D721Med (cell line): ENCODE measurements at regions not wholly inside any gene's neighbourhood (a gene's known extent, or its start where the extent isn't known, plus 50 kb on each side); places are given as distances from the start of the nearest gene placed in this dataset.

ENCODE experiments used
- DNase-seq: peaks from one replicate; pipeline ENCODE4 v3.0.0; 2011; ENCODE audit warnings: low spot score; ENCODE audit not compliant: insufficient read length
- FAIRE-seq: peaks from 2 replicates; lab custom pipeline; 2011; peaks lifted over from hg19 to GRCh38; lab: Jason Lieb, UNC
- TF ChIP-seq, protein P1 (sequence below): IDR thresholded peaks from 2 replicates; pipeline ENCODE4 v1.5.1; 2012; ENCODE audit warnings: mild to moderate bottlenecking, control low read depth; ENCODE audit not compliant: insufficient read depth; ENCODE audit errors: missing control alignments

DNA sequence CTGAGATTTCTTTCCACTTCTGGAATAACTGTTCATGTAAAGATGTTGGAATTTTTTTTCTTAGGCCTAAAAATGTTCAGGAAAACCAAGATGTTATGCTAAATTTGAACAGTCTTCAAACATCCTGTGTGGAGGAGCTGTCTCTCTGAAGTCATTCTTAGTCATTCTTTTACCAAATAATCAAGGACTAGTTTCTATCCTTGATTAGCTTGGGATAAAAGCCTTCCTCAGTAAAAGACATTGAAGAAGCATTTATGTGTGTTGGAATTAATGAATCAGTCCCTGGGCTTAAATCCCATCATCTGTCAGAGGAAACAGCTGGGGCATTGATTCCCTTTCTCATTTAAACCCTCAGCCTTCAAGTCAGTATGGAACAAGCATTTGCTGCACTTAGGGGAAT is 300.1 kb upstream of the NXPH2 start:
- no peak for DNase-seq
- no peak for FAIRE-seq
- TF ChIP-seq, protein P1, sequence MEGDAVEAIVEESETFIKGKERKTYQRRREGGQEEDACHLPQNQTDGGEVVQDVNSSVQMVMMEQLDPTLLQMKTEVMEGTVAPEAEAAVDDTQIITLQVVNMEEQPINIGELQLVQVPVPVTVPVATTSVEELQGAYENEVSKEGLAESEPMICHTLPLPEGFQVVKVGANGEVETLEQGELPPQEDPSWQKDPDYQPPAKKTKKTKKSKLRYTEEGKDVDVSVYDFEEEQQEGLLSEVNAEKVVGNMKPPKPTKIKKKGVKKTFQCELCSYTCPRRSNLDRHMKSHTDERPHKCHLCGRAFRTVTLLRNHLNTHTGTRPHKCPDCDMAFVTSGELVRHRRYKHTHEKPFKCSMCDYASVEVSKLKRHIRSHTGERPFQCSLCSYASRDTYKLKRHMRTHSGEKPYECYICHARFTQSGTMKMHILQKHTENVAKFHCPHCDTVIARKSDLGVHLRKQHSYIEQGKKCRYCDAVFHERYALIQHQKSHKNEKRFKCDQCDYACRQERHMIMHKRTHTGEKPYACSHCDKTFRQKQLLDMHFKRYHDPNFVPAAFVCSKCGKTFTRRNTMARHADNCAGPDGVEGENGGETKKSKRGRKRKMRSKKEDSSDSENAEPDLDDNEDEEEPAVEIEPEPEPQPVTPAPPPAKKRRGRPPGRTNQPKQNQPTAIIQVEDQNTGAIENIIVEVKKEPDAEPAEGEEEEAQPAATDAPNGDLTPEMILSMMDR: no peak

DNA sequence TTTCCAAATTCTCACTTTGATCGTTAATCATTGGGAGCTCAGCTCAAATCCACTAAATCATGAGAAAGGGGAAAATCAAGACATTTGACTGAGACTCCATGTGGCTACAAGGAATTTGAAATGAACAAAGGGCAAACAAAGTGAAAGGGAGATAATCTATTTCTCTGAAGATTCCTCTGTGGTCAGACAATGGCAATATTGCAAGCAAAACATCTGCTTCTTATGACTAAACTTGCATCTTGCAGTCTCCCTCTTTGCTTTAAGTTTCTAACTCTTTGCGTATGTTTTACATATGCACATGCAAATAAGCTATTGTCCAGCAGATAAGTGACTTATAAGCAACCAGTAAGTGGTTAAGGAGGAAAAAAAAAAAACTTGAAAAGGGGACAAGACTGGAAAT is 299.1 kb upstream of the NXPH2 start:
- no peak for FAIRE-seq
- TF ChIP-seq, protein P1: no peak
- no peak for DNase-seq

DNA sequence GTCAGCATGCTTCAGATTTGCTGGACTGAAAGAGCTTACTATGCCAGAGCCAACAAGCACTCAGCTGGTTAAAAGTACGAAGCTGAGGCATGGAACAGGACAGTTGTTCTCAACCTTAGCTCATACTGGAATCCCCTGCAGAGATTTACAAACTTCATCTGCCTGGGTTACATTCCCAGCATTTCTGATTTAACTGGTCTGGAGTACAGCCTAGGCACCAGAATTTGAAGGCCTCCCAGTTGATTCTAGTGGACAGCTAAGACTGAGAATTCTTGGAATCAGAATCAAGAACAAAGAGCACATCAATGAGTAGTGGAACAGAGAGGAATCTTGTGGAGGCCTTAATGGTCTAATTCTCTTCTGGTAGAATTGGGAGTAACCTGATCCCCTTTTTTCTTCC is 298.2 kb upstream of the NXPH2 start:
- TF ChIP-seq, protein P1: no peak
- FAIRE-seq (no peak), DNase-seq (no peak)

DNA sequence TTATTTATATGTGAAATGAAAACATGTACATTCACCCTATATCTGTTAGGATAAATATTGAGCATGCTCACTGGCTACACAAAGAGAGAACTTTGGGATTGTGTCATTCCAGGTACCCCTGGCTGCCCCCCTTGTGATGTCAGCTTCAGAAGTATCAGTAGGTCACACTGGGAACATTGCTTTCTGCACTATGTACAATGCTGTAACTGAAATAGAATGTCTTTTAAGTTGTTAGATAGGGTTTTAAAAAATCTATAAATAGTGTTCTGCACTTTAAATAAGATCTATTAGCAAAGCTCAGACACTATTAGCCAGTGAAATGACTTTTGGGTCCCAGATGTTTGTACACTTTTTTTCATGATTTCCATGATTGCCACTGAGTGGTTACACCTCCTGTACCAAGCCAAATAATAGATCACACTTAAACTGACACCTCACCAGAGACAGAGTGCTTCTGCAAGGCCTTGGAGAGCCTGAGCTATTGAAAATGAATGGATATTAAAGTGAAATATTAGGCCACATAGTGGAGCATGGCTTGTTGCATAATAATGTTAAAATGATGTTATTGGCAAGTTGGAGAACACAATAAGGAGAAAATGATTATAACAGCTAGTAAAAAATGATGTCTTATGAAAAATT is 297.0 kb upstream of the NXPH2 start:
- no peak for FAIRE-seq
- TF ChIP-seq, protein P1: no peak
- no peak for DNase-seq

DNA sequence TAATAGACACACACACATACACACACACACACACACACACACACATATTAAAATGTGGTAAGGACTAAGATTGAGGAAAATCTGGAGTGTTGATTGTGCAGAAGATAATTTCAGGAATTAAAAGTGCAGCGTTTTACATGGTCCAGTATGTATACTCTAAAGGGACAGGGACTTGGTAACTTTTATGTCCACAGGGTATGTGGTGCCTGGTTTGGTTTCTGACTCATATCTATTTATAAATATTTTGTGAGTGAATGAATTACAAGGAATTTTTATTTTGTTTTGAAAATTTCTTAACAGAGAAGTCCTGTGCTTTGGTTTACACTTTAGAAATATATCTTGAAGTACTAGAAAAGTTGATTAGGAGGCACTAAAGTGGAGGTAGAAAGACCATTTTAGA is 287.7 kb upstream of the NXPH2 start:
- FAIRE-seq (no peak), DNase-seq (no peak)
- TF ChIP-seq, protein P1: no peak

DNA sequence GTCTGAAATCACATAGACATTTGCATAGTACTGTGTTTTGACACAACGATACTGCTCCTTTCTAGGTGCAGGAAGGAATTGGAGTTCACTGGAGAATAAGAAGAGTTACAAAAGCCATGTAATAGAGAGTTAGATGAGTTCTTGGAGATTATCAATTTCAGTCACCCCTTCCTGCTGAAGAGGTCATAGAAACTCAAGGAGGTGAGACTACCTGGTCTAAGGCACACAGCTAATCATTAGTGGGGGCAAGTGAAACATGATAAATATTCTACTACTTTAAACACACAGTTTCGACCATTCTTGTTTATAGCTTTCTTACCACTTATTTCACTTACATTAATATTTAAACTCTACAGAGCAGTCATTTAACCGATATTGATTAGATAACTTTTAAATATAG is 286.9 kb upstream of the NXPH2 start:
- DNase-seq (no peak), FAIRE-seq (no peak)
- TF ChIP-seq, protein P1: no peak

DNA sequence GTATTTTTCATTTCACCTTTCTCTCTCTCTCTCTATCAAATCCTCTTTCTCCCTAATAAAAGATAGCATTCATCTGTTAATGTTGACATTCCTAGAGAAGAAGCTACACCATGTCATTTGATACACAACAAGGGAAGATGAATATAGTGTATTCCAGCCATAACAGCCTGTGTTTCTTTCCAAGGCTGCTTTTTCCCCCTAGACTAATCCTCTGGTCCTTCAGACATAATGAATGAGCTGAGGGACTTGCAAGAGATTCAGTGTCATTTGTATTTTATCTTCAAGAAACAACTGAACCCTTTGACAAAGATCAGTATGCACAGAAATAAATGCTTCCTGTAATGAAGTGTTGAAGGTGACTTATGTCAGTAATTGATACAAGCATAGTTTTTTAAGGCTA is 284.0 kb upstream of the NXPH2 start:
- peak; percentile 46 for FAIRE-seq
- TF ChIP-seq, protein P1: no peak
- DNase-seq: no peak
